ENCODE measurements at regions not wholly inside any gene's neighbourhood (a gene's known extent, or its start where the extent isn't known, plus 50 kb on each side); places are given as distances from the start of the nearest gene placed in this dataset.
A peak's percentile ranks its signal among the peaks of the same experiment; 100 is the strongest.

- DNase-seq (ENCODE audit: low spot score) = no peak
Observed at GRCh38 chr6:23357185-23357766, 768.7 kb upstream of the NRSN1 start.

- no peak for DNase-seq (ENCODE audit: low spot score)
Observed at GRCh38 chr6:23365732-23366131, 760.3 kb upstream of the NRSN1 start.

- no peak for DNase-seq (ENCODE audit: low spot score)
Observed at GRCh38 chr6:23367311-23367710, 758.7 kb upstream of the NRSN1 start.

- DNase-seq (ENCODE audit: low spot score) = no peak
Observed at GRCh38 chr6:23368557-23368956, 757.5 kb upstream of the NRSN1 start.

DNA sequence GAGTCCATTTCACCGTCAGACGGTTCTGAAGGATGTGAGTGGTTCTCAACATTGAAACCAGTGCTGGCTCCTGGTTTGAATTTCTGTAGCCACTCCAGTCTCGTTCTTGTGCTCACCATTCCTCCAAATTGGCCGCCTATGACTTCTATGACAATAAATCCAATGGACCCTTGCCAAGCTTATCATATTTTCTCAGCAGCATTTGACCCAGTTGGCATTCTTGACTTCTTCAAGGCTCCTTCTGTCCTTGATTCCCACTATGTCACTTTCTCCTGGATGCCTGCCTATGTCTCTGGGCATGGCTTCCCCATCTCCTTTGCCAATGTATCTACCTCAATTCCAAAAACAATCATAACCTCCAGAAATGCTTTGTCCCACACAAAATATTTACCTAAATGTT lies 756.0 kb upstream of the NRSN1 start:
- no peak for DNase-seq (ENCODE audit: low spot score)

DNA sequence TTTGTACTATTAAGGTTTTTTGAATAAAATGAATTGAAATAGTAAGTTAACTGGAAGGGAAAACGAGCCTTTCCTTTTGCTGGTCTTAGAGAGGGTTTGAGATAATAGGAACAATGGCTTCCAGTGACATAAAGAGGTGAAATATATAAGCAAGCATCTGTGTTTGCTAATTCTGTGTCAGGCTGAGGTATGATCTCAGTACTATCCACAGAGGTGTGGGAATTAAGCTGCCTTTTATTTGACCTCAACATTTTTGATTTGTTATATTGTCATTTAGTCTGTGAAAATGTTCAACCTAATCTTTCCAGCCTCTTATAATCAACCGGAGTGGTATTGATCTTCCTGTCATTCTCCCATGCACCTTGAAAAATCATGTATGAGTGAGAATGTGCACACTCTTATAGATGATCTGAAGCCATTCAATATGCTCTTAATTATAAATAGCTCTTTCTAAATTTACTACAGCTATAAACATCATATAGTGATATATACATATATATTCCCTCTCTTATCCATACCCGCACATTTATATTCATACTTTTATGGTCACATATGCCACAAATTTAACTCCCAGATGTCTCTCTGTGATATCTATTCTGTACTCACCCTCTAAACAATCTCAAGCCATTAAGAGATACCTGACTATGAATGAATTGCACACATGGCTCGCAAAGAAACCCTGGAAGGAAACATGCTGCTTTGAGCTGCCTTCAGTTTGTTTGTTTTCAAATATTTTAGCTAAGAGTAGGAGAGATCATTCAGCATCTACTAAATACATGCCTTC lies 754.7 kb upstream of the NRSN1 start:
- DNase-seq (ENCODE audit: low spot score) = no peak

DNA sequence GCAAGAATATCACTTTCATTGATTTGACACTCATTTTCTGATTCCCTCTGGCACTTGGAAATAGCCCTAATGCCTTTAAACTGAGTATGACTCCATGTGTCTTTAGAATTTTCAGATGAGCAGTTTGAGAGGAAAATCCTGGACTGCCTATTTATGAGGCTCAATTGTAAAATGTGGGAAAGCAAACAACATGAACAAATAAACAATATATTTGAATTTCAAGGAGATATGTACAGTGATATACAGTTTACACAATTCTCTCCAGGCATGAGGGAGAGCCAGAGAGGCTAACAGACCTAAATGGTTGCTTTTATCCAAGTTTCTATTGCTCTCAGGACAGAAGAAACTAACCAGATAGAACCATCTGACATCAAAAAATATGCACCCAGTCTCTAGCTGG lies 748.2 kb upstream of the NRSN1 start:
- no peak for DNase-seq (ENCODE audit: low spot score)

- DNase-seq (ENCODE audit: low spot score) = no peak
Observed at GRCh38 chr6:23380465-23380864, 745.5 kb upstream of the NRSN1 start.

GRCh38 chr6:23388086-23388783 lies 737.8 kb upstream of the NRSN1 start:
- DNase-seq (ENCODE audit: low spot score) = no peak

GRCh38 chr6:23389386-23389785 lies 736.6 kb upstream of the NRSN1 start:
- DNase-seq (ENCODE audit: low spot score) = no peak

DNA sequence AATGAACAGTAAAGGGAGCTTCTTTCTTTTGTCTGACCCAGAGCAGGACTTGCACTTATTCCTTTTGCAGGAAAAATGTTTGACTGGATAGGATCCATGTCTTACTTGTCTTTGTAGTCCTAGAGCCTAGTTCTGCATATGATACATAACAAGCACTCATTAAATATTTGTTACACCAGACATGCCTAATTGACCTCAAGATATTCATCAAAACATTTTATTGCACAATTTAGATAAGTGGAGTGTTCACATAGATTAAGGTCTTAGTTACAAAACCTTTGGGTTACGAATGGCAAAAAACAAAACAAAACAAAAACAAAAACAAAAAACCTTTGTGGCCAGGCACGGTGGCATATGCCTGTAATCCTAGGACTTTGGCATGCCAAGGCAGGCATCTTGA lies 735.8 kb upstream of the NRSN1 start:
- no peak for DNase-seq (ENCODE audit: low spot score)

DNA sequence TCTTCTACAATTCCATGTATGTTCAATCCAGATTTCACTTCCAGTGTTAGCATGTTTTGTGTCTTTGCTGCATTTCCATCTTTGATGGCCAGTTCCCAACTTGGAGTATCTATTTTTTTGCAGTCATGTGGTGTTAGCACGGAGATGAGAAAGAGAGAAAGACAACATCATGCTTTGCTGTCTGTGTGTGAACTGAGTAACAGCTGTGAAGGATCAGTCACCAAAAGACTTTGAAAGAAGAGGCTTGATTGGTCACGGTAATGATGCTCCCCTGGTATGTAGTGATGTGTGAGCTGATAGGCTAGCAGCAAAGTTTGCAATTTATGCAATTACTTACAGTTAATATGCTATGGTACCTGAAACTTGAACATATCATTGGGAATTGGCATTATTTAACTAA lies 731.3 kb upstream of the NRSN1 start:
- no peak for DNase-seq (ENCODE audit: low spot score)

GRCh38 chr6:23395381-23395780 lies 730.6 kb upstream of the NRSN1 start:
- DNase-seq (ENCODE audit: low spot score) = no peak

DNA sequence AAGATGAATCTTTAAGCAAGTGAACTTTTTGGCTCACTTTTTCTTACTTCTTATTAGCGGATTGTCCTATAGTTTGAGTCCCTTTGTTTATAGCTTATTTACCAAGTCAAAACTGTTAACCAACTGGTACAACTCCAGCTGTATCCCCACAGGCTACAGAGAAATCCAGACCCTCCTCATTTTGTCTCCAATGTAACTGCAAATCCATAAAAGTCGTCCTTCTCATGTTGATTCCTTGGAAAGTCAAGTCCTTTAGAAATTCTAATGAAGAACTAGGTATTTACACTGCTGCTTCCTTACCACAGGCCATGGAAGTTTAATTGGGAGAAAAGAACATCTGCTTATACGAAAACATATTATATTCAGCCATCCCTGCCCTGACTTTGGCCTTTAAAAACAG lies 729.1 kb upstream of the NRSN1 start:
- no peak for DNase-seq (ENCODE audit: low spot score)

GRCh38 chr6:23403460-23403859 lies 722.6 kb upstream of the NRSN1 start:
- no peak for DNase-seq (ENCODE audit: low spot score)

DNA sequence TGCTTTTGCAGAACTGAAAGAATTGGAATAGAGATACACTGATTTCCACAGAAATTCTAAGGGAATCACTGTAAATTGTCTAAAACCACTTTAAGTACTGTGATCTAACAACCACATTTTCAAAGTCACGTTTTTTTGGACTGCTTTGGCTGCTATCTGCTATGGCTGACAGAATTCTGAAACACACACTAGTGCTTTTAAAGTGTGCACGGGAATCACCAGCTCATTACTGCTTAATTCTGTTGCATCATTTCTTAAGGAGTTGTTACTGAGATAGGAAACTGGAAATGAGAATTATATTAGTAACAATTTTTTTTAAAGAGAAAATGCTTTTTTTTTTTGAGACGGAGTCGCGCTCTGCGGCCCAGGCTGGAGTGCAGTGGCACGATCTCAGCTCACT lies 716.5 kb upstream of the NRSN1 start:
- DNase-seq (ENCODE audit: low spot score) = no peak

GRCh38 chr6:23410439-23410838 lies 715.6 kb upstream of the NRSN1 start:
- DNase-seq (ENCODE audit: low spot score) = no peak

GRCh38 chr6:23412770-23413169 lies 713.2 kb upstream of the NRSN1 start:
- DNase-seq (ENCODE audit: low spot score) = no peak

- peak; percentile 24 for DNase-seq (ENCODE audit: low spot score)
Observed at GRCh38 chr6:23413327-23414050, 712.5 kb upstream of the NRSN1 start.

DNA sequence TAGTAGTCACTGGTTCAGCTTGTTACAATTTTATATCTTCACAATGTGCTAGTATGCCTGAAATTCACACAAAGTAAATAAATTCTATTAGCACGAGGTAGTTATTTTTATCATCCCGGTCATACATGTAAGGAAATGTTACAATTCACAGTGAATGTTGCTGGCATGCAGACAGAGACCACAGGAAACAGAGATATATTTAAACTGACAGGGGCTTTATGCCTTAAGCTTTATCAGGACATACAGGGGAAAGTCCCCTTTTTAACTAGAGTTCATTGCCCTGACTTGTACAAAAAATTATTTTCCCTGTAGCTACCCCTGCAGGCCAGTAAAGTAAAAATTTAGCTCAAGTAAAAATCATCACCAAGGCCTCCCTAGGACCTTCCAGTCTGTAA lies 712.0 kb upstream of the NRSN1 start:
- peak; percentile 62 for DNase-seq (ENCODE audit: low spot score)

GRCh38 chr6:23414922-23415321 lies 711.1 kb upstream of the NRSN1 start:
- DNase-seq (ENCODE audit: low spot score) = no peak

GRCh38 chr6:23415819-23416427 lies 710.1 kb upstream of the NRSN1 start:
- DNase-seq (ENCODE audit: low spot score) = no peak

Measured in kidney tubule cell (primary cell).